ENCODE measurements at regions not wholly inside any gene's neighbourhood (a gene's known extent, or its start where the extent isn't known, plus 50 kb on each side); places are given as distances from the start of the nearest gene placed in this dataset.

DNA sequence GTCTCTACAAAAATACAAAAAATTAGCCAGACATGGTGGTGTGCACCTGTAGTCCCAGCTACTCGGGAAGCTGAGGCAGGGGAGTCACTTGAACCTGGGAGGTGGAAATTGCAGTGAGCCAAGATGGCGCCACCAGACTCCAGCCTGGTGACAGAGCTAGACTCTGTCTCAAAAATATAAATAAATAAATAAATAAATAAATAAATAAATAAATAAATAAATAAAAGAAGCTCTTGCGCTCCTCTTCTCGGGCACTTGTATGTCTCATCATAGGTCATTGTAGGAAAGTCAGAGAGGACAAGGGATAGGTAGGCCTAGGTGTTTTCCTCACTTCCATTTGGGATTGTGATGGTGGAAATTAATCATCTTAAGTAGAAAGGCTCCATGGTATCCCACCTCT is 252.8 kb downstream of the PIK3R1 start:
- Histone ChIP-seq H4K20me1 (ENCODE audit: insufficient read depth, low read length) (no peaks in the 10 kb centered on the region), H3K79me2 (ENCODE audit: insufficient read depth, low read length) (no peaks in the 10 kb centered on the region), H3K4me2 (ENCODE audit: insufficient read depth, low read length) (no peak overlapping the region), H3K4me3 (ENCODE audit: low read depth in 1 of 2, low read length in 2 of 2) (no peak overlapping the region), H3K27me3 (ENCODE audit: insufficient read depth, low read length, poor library complexity) (no peaks in the 10 kb centered on the region), H3K4me1 (ENCODE audit: insufficient read depth, low read length) (peaks cover 24% of the 10 kb centered on the region), H3K9ac (ENCODE audit: low read depth, low read length) (no peak overlapping the region), H3K36me3 (ENCODE audit: insufficient read depth, low read length) (no peaks in the 10 kb centered on the region), H3K27ac (ENCODE audit: low read length) (no peak overlapping the region), H3K9me3 (ENCODE audit: insufficient read depth, low read length, severe bottlenecking) (no peaks in the 10 kb centered on the region), H2AFZ (ENCODE audit: low read depth, low read length) (no peak overlapping the region)
- ATAC-seq (ENCODE audit: insufficient read depth, low read depth): no peak
- no peak for DNase-seq
- TF ChIP-seq, protein P1, sequence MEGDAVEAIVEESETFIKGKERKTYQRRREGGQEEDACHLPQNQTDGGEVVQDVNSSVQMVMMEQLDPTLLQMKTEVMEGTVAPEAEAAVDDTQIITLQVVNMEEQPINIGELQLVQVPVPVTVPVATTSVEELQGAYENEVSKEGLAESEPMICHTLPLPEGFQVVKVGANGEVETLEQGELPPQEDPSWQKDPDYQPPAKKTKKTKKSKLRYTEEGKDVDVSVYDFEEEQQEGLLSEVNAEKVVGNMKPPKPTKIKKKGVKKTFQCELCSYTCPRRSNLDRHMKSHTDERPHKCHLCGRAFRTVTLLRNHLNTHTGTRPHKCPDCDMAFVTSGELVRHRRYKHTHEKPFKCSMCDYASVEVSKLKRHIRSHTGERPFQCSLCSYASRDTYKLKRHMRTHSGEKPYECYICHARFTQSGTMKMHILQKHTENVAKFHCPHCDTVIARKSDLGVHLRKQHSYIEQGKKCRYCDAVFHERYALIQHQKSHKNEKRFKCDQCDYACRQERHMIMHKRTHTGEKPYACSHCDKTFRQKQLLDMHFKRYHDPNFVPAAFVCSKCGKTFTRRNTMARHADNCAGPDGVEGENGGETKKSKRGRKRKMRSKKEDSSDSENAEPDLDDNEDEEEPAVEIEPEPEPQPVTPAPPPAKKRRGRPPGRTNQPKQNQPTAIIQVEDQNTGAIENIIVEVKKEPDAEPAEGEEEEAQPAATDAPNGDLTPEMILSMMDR (IDR thresholded peaks at IDR 0.05; ENCODE audit: borderline replicate concordance, extremely low read depth, low read length, poor library complexity, severe bottlenecking): no peak
- no peak for TF ChIP-seq EZH2 (IDR thresholded peaks at IDR 0.05; ENCODE audit: borderline replicate concordance, low read depth, low read length, severe bottlenecking)

- Histone ChIP-seq H3K27me3 (ENCODE audit: insufficient read depth, low read length, poor library complexity) (no peaks in the 10 kb centered on the region), H3K9me3 (ENCODE audit: insufficient read depth, low read length, severe bottlenecking) (no peaks in the 10 kb centered on the region), H2AFZ (ENCODE audit: low read depth, low read length) (no peak overlapping the region), H3K36me3 (ENCODE audit: insufficient read depth, low read length) (no peaks in the 10 kb centered on the region), H3K4me2 (ENCODE audit: insufficient read depth, low read length) (no peak overlapping the region), H4K20me1 (ENCODE audit: insufficient read depth, low read length) (no peaks in the 10 kb centered on the region), H3K4me1 (ENCODE audit: insufficient read depth, low read length) (no peaks in the 10 kb centered on the region), H3K27ac (ENCODE audit: low read length) (no peak overlapping the region), H3K79me2 (ENCODE audit: insufficient read depth, low read length) (no peaks in the 10 kb centered on the region), H3K9ac (ENCODE audit: low read depth, low read length) (no peak overlapping the region), H3K4me3 (ENCODE audit: low read depth in 1 of 2, low read length in 2 of 2) (no peak overlapping the region)
- DNase-seq (no peak), ATAC-seq (ENCODE audit: insufficient read depth, low read depth) (no peak)
- no peak for TF ChIP-seq EZH2 (IDR thresholded peaks at IDR 0.05; ENCODE audit: borderline replicate concordance, low read depth, low read length, severe bottlenecking)
- TF ChIP-seq, protein P1 (IDR thresholded peaks at IDR 0.05; ENCODE audit: borderline replicate concordance, extremely low read depth, low read length, poor library complexity, severe bottlenecking): no peak
These were observed 260.0 kb downstream of the PIK3R1 start for GRCh38 chr5:68475476-68475983.

GRCh38 chr5:68476854-68477253 is 261.3 kb downstream of the PIK3R1 start:
- Histone ChIP-seq H3K9ac (ENCODE audit: low read depth, low read length) (no peak overlapping the region), H3K9me3 (ENCODE audit: insufficient read depth, low read length, severe bottlenecking) (no peaks in the 10 kb centered on the region), H4K20me1 (ENCODE audit: insufficient read depth, low read length) (no peaks in the 10 kb centered on the region), H3K36me3 (ENCODE audit: insufficient read depth, low read length) (no peaks in the 10 kb centered on the region), H3K27ac (ENCODE audit: low read length) (no peak overlapping the region), H3K79me2 (ENCODE audit: insufficient read depth, low read length) (no peaks in the 10 kb centered on the region), H3K4me1 (ENCODE audit: insufficient read depth, low read length) (no peaks in the 10 kb centered on the region), H2AFZ (ENCODE audit: low read depth, low read length) (no peak overlapping the region), H3K4me2 (ENCODE audit: insufficient read depth, low read length) (no peak overlapping the region), H3K27me3 (ENCODE audit: insufficient read depth, low read length, poor library complexity) (no peaks in the 10 kb centered on the region), H3K4me3 (ENCODE audit: low read depth in 1 of 2, low read length in 2 of 2) (no peak overlapping the region)
- TF ChIP-seq EZH2 (IDR thresholded peaks at IDR 0.05; ENCODE audit: borderline replicate concordance, low read depth, low read length, severe bottlenecking): no peak
- TF ChIP-seq, protein P1 (IDR thresholded peaks at IDR 0.05; ENCODE audit: borderline replicate concordance, extremely low read depth, low read length, poor library complexity, severe bottlenecking): no peak
- ATAC-seq (ENCODE audit: insufficient read depth, low read depth) (no peak), DNase-seq (no peak)

Data from DND-41 (cell line).